ENCODE measurements at regions not wholly inside any gene's neighbourhood (a gene's known extent, or its start where the extent isn't known, plus 50 kb on each side); places are given as distances from the start of the nearest gene placed in this dataset.
"Not testable (repeated sequence)": the region's sequence is repeated elsewhere in the genome, so short reads cannot be mapped to it uniquely, and the experiment has no call there.

GRCh38 chr12:43226151-43226550, 325.9 kb downstream of the ADAMTS20 start:
- Histone ChIP-seq H3K9ac (ENCODE audit: low read depth, low read length) (no peak overlapping the region), H3K36me3 (ENCODE audit: insufficient read depth, low read length) (no peaks in the 10 kb centered on the region), H3K9me3 (ENCODE audit: control insufficient read depth, insufficient read depth, low read length) (0 out of 2 replicates have a peak, but pooled peaks cover 5% of the 10 kb centered on the region), H3K4me1 (ENCODE audit: insufficient read depth, low read length) (no peaks in the 10 kb centered on the region)

- not testable (repeated sequence) for H3K9me3 ChIP-seq (ENCODE audit: control insufficient read depth, insufficient read depth, low read length); H3K9ac ChIP-seq (ENCODE audit: low read depth, low read length); H3K4me1 ChIP-seq (ENCODE audit: insufficient read depth, low read length); H3K36me3 ChIP-seq (ENCODE audit: insufficient read depth, low read length)
Observed at GRCh38 chr12:43224190-43224805, 327.7 kb downstream of the ADAMTS20 start.

GRCh38 chr12:43222796-43223195, 329.2 kb downstream of the ADAMTS20 start:
- Histone ChIP-seq H3K9me3 (ENCODE audit: control insufficient read depth, insufficient read depth, low read length) (0 out of 2 replicates have a peak, but pooled peaks cover 5% of the 10 kb centered on the region), H3K9ac (ENCODE audit: low read depth, low read length) (no peak overlapping the region), H3K36me3 (ENCODE audit: insufficient read depth, low read length) (no peaks in the 10 kb centered on the region), H3K4me1 (ENCODE audit: insufficient read depth, low read length) (no peaks in the 10 kb centered on the region)

- no peaks in the 10 kb centered on the region for H3K9me3 ChIP-seq (ENCODE audit: control insufficient read depth, insufficient read depth, low read length)
- no peaks in the 10 kb centered on the region for H3K4me1 ChIP-seq (ENCODE audit: insufficient read depth, low read length)
- no peak overlapping the region for H3K9ac ChIP-seq (ENCODE audit: low read depth, low read length)
- H3K36me3 ChIP-seq (ENCODE audit: insufficient read depth, low read length): no peaks in the 10 kb centered on the region
Observed at GRCh38 chr12:43221216-43221615, 330.8 kb downstream of the ADAMTS20 start.

GRCh38 chr12:43216490-43216889, 335.5 kb downstream of the ADAMTS20 start:
- Histone ChIP-seq H3K36me3 (ENCODE audit: insufficient read depth, low read length) (no peaks in the 10 kb centered on the region), H3K4me1 (ENCODE audit: insufficient read depth, low read length) (no peaks in the 10 kb centered on the region), H3K9ac (ENCODE audit: low read depth, low read length) (no peak overlapping the region), H3K9me3 (ENCODE audit: control insufficient read depth, insufficient read depth, low read length) (no peaks in the 10 kb centered on the region)

GRCh38 chr12:43214166-43214565, 337.8 kb downstream of the ADAMTS20 start:
- no peak overlapping the region for H3K9ac ChIP-seq (ENCODE audit: low read depth, low read length)
- no peaks in the 10 kb centered on the region for H3K36me3 ChIP-seq (ENCODE audit: insufficient read depth, low read length)
- H3K4me1 ChIP-seq (ENCODE audit: insufficient read depth, low read length): no peaks in the 10 kb centered on the region
- no peaks in the 10 kb centered on the region for H3K9me3 ChIP-seq (ENCODE audit: control insufficient read depth, insufficient read depth, low read length)

GRCh38 chr12:43213608-43214007, 338.4 kb downstream of the ADAMTS20 start:
- Histone ChIP-seq H3K9me3 (ENCODE audit: control insufficient read depth, insufficient read depth, low read length) (no peaks in the 10 kb centered on the region), H3K4me1 (ENCODE audit: insufficient read depth, low read length) (no peaks in the 10 kb centered on the region), H3K36me3 (ENCODE audit: insufficient read depth, low read length) (no peaks in the 10 kb centered on the region), H3K9ac (ENCODE audit: low read depth, low read length) (no peak overlapping the region)

- no peaks in the 10 kb centered on the region for H3K4me1 ChIP-seq (ENCODE audit: insufficient read depth, low read length)
- H3K9me3 ChIP-seq (ENCODE audit: control insufficient read depth, insufficient read depth, low read length): no peaks in the 10 kb centered on the region
- no peak overlapping the region for H3K9ac ChIP-seq (ENCODE audit: low read depth, low read length)
- no peaks in the 10 kb centered on the region for H3K36me3 ChIP-seq (ENCODE audit: insufficient read depth, low read length)
Observed at GRCh38 chr12:43210485-43211192, 341.4 kb downstream of the ADAMTS20 start.

- Histone ChIP-seq H3K4me1 (ENCODE audit: insufficient read depth, low read length) (no peaks in the 10 kb centered on the region), H3K36me3 (ENCODE audit: insufficient read depth, low read length) (no peaks in the 10 kb centered on the region), H3K9me3 (ENCODE audit: control insufficient read depth, insufficient read depth, low read length) (no peaks in the 10 kb centered on the region), H3K9ac (ENCODE audit: low read depth, low read length) (no peak overlapping the region)
Observed at GRCh38 chr12:43208627-43209026, 343.4 kb downstream of the ADAMTS20 start.

GRCh38 chr12:43208221-43208620, 343.8 kb downstream of the ADAMTS20 start:
- H3K9ac ChIP-seq (ENCODE audit: low read depth, low read length): no peak overlapping the region
- no peaks in the 10 kb centered on the region for H3K4me1 ChIP-seq (ENCODE audit: insufficient read depth, low read length)
- no peaks in the 10 kb centered on the region for H3K36me3 ChIP-seq (ENCODE audit: insufficient read depth, low read length)
- no peaks in the 10 kb centered on the region for H3K9me3 ChIP-seq (ENCODE audit: control insufficient read depth, insufficient read depth, low read length)

- no peaks in the 10 kb centered on the region for H3K36me3 ChIP-seq (ENCODE audit: insufficient read depth, low read length)
- H3K4me1 ChIP-seq (ENCODE audit: insufficient read depth, low read length): no peaks in the 10 kb centered on the region
- H3K9ac ChIP-seq (ENCODE audit: low read depth, low read length): no peak overlapping the region
- no peaks in the 10 kb centered on the region for H3K9me3 ChIP-seq (ENCODE audit: control insufficient read depth, insufficient read depth, low read length)
Observed at GRCh38 chr12:43206396-43206795, 345.6 kb downstream of the ADAMTS20 start.

GRCh38 chr12:43198608-43199007, 353.4 kb downstream of the ADAMTS20 start:
- Histone ChIP-seq H3K9me3 (ENCODE audit: control insufficient read depth, insufficient read depth, low read length) (no peaks in the 10 kb centered on the region), H3K9ac (ENCODE audit: low read depth, low read length) (no peak overlapping the region), H3K36me3 (ENCODE audit: insufficient read depth, low read length) (no peaks in the 10 kb centered on the region), H3K4me1 (ENCODE audit: insufficient read depth, low read length) (no peaks in the 10 kb centered on the region)

- Histone ChIP-seq H3K9me3 (ENCODE audit: control insufficient read depth, insufficient read depth, low read length) (no peaks in the 10 kb centered on the region), H3K36me3 (ENCODE audit: insufficient read depth, low read length) (no peaks in the 10 kb centered on the region), H3K9ac (ENCODE audit: low read depth, low read length) (no peak overlapping the region), H3K4me1 (ENCODE audit: insufficient read depth, low read length) (no peaks in the 10 kb centered on the region)
Observed at GRCh38 chr12:43196268-43196907, 355.6 kb downstream of the ADAMTS20 start.

- not testable (repeated sequence) for H3K9ac ChIP-seq (ENCODE audit: low read depth, low read length); H3K4me1 ChIP-seq (ENCODE audit: insufficient read depth, low read length); H3K36me3 ChIP-seq (ENCODE audit: insufficient read depth, low read length); H3K9me3 ChIP-seq (ENCODE audit: control insufficient read depth, insufficient read depth, low read length)
Observed at GRCh38 chr12:43193096-43193495, 358.9 kb downstream of the ADAMTS20 start.

- H3K9ac ChIP-seq (ENCODE audit: low read depth, low read length); H3K36me3 ChIP-seq (ENCODE audit: insufficient read depth, low read length); H3K9me3 ChIP-seq (ENCODE audit: control insufficient read depth, insufficient read depth, low read length); H3K4me1 ChIP-seq (ENCODE audit: insufficient read depth, low read length): not testable (repeated sequence)
Observed at GRCh38 chr12:43192442-43192841, 359.6 kb downstream of the ADAMTS20 start.
